Keratinocyte (primary cell): ENCODE measurements at regions not wholly inside any gene's neighbourhood (a gene's known extent, or its start where the extent isn't known, plus 50 kb on each side); places are given as distances from the start of the nearest gene placed in this dataset.

Experiments
- DNase-seq: peaks from one replicate; pipeline ENCODE4 v3.0.0-alpha.2; 2011; ENCODE audit warnings: low read depth, missing footprints, low spot score
- FAIRE-seq: peaks from 2 replicates; lab custom pipeline; 2011; peaks lifted over from hg19 to GRCh38; lab: Jason Lieb, UNC
- H2AFZ ChIP-seq: 2 replicates; pipeline ENCODE4 v1.6.0; 2012; ENCODE audit warnings: low read length, control low read depth, inconsistent platforms; ENCODE audit not compliant: control insufficient read depth
- H3K27ac ChIP-seq: 2 replicates; pipeline ENCODE4 v1.5.1; 2011; ENCODE audit warnings: low read length; ENCODE audit not compliant: control insufficient read depth, insufficient read depth
- H3K27me3 ChIP-seq: 3 replicates; pipeline ENCODE4 v1.6.0; 2011; ENCODE audit warnings: low read length; ENCODE audit not compliant: control insufficient read depth, insufficient read depth; ENCODE audit errors: extremely low read depth
- H3K36me3 ChIP-seq, 2 experiments: 2 replicates in 1 of 2; 3 replicates in 1 of 2; pipeline ENCODE4 v1.5.1; 2011; ENCODE audit warnings: low read length in 2 of 2, mild to moderate bottlenecking in 1 of 2; ENCODE audit not compliant: control insufficient read depth in 2 of 2, insufficient read depth in 2 of 2; ENCODE audit errors: extremely low read depth in 1 of 2
- H3K4me1 ChIP-seq: 3 replicates; pipeline ENCODE4 v1.5.1; 2011; ENCODE audit warnings: low read length; ENCODE audit not compliant: control insufficient read depth, insufficient read depth; ENCODE audit errors: extremely low read depth
- H3K4me2 ChIP-seq: 3 replicates; pipeline ENCODE4 v1.6.0; 2011; ENCODE audit warnings: low read depth, low read length; ENCODE audit not compliant: control insufficient read depth, insufficient read depth; ENCODE audit errors: extremely low read depth
- H3K4me3 ChIP-seq, 3 experiments: fragments of 200-600 bp in 1 of 3; sonication (generic) in 1 of 3; 2 replicates in 2 of 3; 3 replicates in 1 of 3; pipeline ENCODE4 v1.5.1; 2011 to 2016; ENCODE audit warnings: low read length in 3 of 3, mild to moderate bottlenecking in 3 of 3, control low read depth in 2 of 3, inconsistent platforms in 1 of 3, low read depth in 1 of 3, mixed read lengths in 1 of 3, mixed run types in 1 of 3, moderate library complexity in 1 of 3; ENCODE audit not compliant: control insufficient read depth in 2 of 3, insufficient read depth in 2 of 3; ENCODE audit errors: extremely low read depth in 1 of 3
- H3K79me2 ChIP-seq: 2 replicates; pipeline ENCODE4 v1.6.0; 2012; ENCODE audit warnings: low read length; ENCODE audit not compliant: control insufficient read depth, insufficient read depth
- H3K9ac ChIP-seq: 3 replicates; pipeline ENCODE4 v1.6.0; 2011; ENCODE audit warnings: low read length; ENCODE audit not compliant: control insufficient read depth, insufficient read depth; ENCODE audit errors: extremely low read depth
- H3K9me1 ChIP-seq: 3 replicates; pipeline ENCODE4 v1.6.0; 2011; ENCODE audit warnings: low read length; ENCODE audit not compliant: control insufficient read depth, insufficient read depth; ENCODE audit errors: extremely low read depth
- H3K9me3 ChIP-seq: 2 replicates; pipeline ENCODE4 v1.5.1; 2012; ENCODE audit warnings: low read depth, low read length; ENCODE audit not compliant: control insufficient read depth
- H4K20me1 ChIP-seq: 3 replicates; pipeline ENCODE4 v1.6.0; 2011; ENCODE audit warnings: low read length; ENCODE audit not compliant: control insufficient read depth, insufficient read depth; ENCODE audit errors: extremely low read depth
- EZH2 ChIP-seq: IDR thresholded peaks from one replicate; pipeline ENCODE4 v1.6.1; 2012; ENCODE audit warnings: inconsistent platforms, mild to moderate bottlenecking, low read length, moderate library complexity
- dilution Hi-C: fragments of 300-500 bp; cut with MboI; formaldehyde crosslinking; loops from one replicate; pipeline ENCODE4 v1.7.0; 2020; ENCODE audit warnings: low sequenced_read_pairs; ENCODE audit not compliant: extremely low pct_ligation_motif_present
- TF ChIP-seq, protein P1 (sequence below), 3 experiments: IDR thresholded peaks in 1 of 3; conservative IDR thresholded peaks in 1 of 3; optimal IDR thresholded peaks in 1 of 3; 2 replicates in 2 of 3; 3 replicates in 1 of 3; pipeline versions ENCODE3 to v1.5.1; 2011; ENCODE audit warnings: low read length in 3 of 3, mild to moderate bottlenecking in 3 of 3, moderate library complexity in 2 of 3, control low read depth in 1 of 3, inconsistent platforms in 1 of 3; ENCODE audit not compliant: insufficient read depth in 2 of 3; ENCODE audit errors: extremely low read depth in 1 of 3

DNA sequence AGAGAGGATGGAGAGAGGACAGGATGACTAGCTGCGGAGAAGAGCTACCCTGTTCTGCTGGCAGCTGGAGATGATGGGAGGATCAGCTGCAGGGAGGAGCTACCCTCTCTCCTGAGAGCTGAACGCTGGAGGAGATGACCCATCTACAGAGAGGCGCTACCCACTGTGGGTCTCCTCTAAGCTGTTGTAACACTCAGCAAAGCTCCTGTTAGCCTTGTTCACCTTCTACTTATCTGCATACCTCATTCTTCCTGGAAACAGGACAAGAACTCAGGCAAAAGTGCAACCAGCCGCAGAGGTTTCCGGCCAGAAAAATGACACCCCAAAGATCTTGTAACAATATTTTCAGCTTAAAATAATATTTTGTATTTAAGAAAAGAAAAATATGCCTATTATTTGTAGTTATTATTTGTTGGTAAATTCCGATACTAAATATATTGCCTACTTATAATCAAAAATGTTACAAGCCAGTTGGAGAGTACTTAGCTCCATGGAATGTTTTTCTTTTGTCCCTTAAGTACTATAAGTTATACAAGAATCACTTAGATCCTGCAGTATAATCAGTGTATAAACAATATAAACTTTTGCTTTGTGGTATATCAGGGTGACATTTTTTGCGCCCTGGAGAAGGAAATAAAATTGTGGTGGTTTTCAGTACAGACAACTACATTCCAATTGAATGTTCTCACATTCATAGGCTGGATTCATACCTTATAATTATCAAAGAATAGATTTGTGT, 1188.0 kb upstream of the CADM2 start:
- Histone ChIP-seq H3K36me3 (no peaks in the 10 kb centered on the region), H3K27ac (no peak overlapping the region), H3K9me1 (no peaks in the 10 kb centered on the region), H3K9me3 (no peaks in the 10 kb centered on the region), H2AFZ (no peak overlapping the region), H3K9ac (no peak overlapping the region), H4K20me1 (no peaks in the 10 kb centered on the region), H3K79me2 (no peaks in the 10 kb centered on the region), H3K4me3 (no peak overlapping the region), H3K4me1 (no peaks in the 10 kb centered on the region), H3K27me3 (no peaks in the 10 kb centered on the region), H3K4me2 (no peak overlapping the region)
- DNase-seq (no peak), FAIRE-seq (no peak)
- TF ChIP-seq EZH2, result no peak
- TF ChIP-seq, protein P1, sequence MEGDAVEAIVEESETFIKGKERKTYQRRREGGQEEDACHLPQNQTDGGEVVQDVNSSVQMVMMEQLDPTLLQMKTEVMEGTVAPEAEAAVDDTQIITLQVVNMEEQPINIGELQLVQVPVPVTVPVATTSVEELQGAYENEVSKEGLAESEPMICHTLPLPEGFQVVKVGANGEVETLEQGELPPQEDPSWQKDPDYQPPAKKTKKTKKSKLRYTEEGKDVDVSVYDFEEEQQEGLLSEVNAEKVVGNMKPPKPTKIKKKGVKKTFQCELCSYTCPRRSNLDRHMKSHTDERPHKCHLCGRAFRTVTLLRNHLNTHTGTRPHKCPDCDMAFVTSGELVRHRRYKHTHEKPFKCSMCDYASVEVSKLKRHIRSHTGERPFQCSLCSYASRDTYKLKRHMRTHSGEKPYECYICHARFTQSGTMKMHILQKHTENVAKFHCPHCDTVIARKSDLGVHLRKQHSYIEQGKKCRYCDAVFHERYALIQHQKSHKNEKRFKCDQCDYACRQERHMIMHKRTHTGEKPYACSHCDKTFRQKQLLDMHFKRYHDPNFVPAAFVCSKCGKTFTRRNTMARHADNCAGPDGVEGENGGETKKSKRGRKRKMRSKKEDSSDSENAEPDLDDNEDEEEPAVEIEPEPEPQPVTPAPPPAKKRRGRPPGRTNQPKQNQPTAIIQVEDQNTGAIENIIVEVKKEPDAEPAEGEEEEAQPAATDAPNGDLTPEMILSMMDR (optimal IDR thresholded peaks at IDR 0.05 in 1 of 3, IDR thresholded peaks at IDR 0.05 in 1 of 3, conservative IDR thresholded peaks at IDR 0.05 in 1 of 3; ENCODE audit: extremely low read depth in 1 of 3, insufficient read depth in 2 of 3, low read length in 3 of 3), result no peak
- dilution Hi-C loops, result no loop called here

DNA sequence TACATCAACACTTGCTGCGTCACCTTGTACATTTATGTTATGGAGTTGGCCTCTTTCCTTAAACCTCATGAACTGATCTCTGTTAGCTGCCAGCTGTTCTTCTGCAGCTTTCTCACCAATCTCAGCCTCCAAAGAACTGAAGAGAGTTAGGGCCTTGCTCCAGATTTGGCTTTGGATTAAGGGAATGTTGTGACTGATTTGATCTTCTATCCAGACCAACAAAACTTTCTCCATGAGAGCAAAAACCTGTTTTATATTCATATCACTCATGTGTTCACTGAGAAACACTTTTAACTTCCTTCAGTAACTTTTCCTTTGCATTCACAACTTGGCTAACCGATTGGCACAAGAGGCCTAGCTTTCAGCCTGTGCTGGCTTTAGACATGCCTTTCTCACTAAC, 1156.0 kb upstream of the CADM2 start:
- no peak overlapping the region for H2AFZ ChIP-seq
- no peak overlapping the region for H3K27ac ChIP-seq
- DNase-seq (no peak), FAIRE-seq (no peak)
- no peaks in the 10 kb centered on the region for H3K27me3 ChIP-seq
- no peak overlapping the region for H3K9ac ChIP-seq
- H3K4me2 ChIP-seq, result no peak overlapping the region
- dilution Hi-C loops, result no loop called here
- no peaks in the 10 kb centered on the region for H3K4me1 ChIP-seq
- H3K36me3 ChIP-seq, result no peaks in the 10 kb centered on the region
- H3K79me2 ChIP-seq, result no peaks in the 10 kb centered on the region
- H3K9me1 ChIP-seq, result no peaks in the 10 kb centered on the region
- H3K4me3 ChIP-seq, result no peak overlapping the region
- H4K20me1 ChIP-seq, result no peaks in the 10 kb centered on the region
- TF ChIP-seq, protein P1 (optimal IDR thresholded peaks at IDR 0.05 in 1 of 3, IDR thresholded peaks at IDR 0.05 in 1 of 3, conservative IDR thresholded peaks at IDR 0.05 in 1 of 3; ENCODE audit: extremely low read depth in 1 of 3, insufficient read depth in 2 of 3, low read length in 3 of 3), result no peak
- TF ChIP-seq EZH2, result no peak
- no peaks in the 10 kb centered on the region for H3K9me3 ChIP-seq
